ENCODE measurements at regions not wholly inside any gene's neighbourhood (a gene's known extent, or its start where the extent isn't known, plus 50 kb on each side); places are given as distances from the start of the nearest gene placed in this dataset.

DNA sequence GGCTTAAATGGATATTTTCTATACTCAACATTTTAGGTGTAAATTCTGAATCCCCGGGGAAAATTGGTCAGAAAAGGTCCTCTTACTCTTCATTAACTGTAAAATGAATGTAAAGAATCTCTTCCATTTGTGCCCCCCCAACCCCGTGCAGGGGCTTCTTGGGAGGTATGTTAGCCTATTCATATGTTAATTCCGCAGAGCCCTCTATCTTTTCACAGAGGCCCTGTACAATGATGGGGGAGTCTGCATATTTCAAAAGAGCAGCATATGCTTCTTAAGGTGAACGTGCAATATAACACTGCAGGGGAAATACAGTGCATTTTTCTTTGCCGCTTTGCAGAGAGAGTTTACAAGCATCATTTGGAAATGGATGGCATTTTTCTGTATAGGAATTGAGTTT lies 88.5 kb upstream of the CXorf66 start:
- no peak for TF ChIP-seq POLR2A (IDR thresholded peaks at IDR 0.05)
- no peak for TF ChIP-seq POLR2AphosphoS5 (IDR thresholded peaks at IDR 0.05)
- TF ChIP-seq CTCF (IDR thresholded peaks at IDR 0.05 in 8 of 11, conservative IDR thresholded peaks at IDR 0.05 in 3 of 11), result no peak

Data from spleen (tissue), 7 donors.